ENCODE measurements at regions not wholly inside any gene's neighbourhood (a gene's known extent, or its start where the extent isn't known, plus 50 kb on each side); places are given as distances from the start of the nearest gene placed in this dataset.
"Not testable (repeated sequence)": the region's sequence is repeated elsewhere in the genome, so short reads cannot be mapped to it uniquely, and the experiment has no call there.

DNA sequence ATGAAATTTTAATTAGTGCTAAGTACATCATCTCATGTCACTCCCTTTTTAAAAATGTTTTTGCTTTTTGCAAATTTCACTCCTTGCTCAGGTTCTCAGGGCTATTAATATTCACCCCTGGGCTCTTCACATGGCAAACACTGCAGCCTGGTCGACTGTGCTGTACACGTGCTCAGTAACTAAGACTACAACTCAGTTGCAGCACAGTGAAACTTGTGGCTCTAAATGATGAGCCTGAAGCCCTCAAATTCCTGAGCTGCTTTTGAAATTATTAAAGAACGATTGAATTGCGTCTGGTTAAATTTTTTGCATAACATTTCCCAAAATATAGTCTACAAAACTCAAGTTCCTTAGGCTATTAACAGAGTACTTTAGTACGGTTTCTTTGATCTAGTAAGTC is 159.3 kb upstream of the C2CD4B start:
- no peak for DNase-seq (ENCODE audit: low read depth)

DNA sequence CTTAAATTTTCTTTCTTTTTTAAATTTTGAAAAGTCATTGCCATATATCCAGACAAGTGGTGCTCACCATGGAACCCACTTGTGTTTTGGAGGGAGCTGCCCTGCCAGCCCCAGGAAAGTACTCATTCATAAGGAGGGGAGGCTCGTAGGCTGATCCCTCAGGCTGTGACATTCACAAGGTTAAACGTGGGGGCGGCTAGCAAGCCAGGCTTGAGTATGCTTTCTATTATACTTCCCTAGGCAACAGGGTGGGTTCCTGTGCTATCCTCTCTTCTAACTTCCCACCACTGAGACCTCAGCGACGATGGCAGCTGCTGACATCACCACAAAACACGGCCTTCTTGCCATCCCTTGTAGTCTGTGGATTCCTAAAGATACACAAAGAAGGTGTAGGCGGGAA is 160.5 kb upstream of the C2CD4B start:
- DNase-seq (ENCODE audit: low read depth), result no peak

DNA sequence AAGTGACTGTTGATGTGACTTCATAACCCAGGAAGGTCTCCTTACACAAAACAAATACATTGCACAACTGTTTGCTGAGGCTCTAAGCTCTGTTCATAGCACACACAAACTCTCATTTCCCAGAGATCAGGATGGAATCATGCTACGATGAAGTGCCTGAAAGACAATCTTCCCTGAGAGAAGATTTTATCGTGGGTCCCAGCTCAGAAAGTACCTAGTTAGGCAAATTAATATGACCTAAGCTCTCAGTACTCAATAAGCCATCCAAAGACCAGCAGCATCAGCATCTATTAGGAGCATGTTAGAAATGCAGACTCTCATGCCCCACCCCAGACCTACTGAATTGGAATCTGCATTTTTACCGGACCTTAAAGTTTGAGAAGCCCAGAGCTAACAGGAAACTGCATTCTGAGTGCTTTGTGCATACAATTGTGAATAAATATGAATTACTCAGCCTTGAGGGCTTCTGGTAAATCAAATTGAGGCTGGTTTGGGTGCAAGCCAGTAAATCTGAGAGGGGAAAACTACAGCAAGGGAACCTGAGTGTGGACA is 161.5 kb upstream of the C2CD4B start:
- DNase-seq (ENCODE audit: low read depth), result no peak

GRCh38 chr15:62327406-62327805 is 162.3 kb upstream of the C2CD4B start:
- no peak for DNase-seq (ENCODE audit: low read depth)

DNA sequence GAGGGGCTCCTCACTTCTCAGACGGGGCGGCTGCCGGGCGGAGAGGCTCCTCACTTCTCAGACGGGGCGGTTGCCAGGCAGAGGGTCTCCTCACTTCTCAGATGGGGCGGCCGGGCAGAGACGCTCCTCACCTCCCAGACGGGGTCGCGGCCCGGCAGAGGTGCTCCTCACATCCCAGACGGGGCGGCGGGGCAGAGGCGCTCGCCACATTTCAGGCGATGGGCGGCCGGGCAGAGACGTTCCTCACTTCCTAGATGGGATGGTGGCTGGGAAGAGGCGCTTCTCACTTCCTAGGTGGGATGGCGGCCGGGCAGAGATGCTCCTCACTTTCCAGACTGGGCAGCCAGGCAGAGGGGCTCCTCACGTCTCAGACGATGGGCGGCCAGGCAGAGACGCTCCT is 167.4 kb upstream of the C2CD4B start:
- DNase-seq (ENCODE audit: low read depth), result not testable (repeated sequence)

GRCh38 chr15:62334536-62334935 is 169.5 kb upstream of the C2CD4B start:
- no peak for DNase-seq (ENCODE audit: low read depth)

DNA sequence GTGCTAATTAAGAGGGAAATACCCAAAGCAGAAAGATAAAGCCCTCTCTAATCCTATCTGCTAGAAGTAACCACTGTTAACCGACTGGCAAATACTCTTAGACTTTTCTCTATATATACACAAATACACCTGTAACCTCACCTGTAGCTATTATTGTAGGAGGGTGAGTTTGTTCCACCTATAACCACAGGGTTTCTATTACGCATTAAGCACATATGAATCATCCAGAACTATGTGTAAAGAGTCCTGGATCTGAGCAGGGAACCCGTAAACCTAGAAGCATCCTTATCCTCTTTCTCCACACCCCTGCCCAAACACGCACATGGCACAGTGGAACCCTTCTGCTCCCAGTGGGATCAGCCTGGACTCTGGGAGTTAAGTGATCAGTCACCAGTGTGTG is 172.8 kb upstream of the C2CD4B start:
- DNase-seq (ENCODE audit: low read depth), result no peak

GRCh38 chr15:62338497-62338896 is 173.4 kb upstream of the C2CD4B start:
- DNase-seq (ENCODE audit: low read depth), result no peak

- DNase-seq (ENCODE audit: low read depth), result no peak
Measured at GRCh38 chr15:62342959-62343358, 177.9 kb upstream of the C2CD4B start.

DNA sequence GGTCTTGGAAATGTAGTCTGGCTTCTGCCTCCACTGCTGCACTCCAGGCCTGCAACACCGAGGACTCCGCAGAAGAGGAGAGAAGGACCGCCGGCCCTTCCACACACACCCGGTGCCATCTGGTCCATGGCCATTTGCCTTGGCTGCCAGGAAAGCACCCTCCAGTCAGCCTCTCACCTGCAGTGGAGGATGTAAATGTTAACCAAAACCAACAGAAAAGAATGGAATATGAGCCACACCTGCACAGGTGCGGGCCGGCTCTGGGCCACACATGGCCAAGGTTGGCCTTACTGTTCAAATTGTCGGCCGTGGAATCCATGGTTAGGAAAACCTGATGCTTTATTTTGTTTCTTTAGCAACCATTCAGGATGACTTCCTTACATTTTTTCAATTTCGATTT is 178.3 kb upstream of the C2CD4B start:
- no peak for DNase-seq (ENCODE audit: low read depth)

DNA sequence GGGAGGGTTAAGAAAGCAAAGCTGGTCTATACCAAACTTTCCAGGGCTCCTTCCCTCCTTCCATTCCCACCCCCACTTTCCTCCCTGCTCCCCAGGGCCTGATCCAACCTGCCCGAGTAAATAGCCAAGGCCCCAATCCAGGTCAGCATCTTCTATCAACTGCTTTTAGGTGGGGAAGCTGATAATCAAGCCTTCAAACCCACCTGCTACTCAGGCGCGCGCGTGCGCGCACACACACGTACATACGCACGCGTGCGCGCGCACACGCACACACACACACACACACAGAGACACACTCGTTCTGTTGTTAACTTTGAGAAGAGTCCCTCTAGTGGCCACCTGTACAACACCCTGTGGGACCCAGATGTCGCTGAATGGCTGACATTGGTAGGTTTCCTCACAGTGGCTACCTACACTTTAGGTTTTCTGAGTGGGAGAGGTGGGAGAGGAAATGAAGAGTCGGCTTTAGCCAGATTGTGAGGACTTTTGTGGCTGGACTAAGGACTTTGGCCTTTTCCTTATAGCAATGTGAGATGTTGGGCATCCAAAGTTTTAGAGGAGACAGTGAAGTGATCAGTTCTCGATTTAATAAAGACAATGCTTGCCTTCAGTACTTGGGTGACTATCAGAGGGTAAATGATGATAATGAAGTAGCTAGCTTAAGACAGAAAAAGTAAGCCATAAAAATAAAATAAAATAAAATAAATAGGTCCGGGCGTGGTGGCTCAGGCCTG is 179.9 kb upstream of the C2CD4B start:
- peak; percentile 23 for DNase-seq (ENCODE audit: low read depth)

DNA sequence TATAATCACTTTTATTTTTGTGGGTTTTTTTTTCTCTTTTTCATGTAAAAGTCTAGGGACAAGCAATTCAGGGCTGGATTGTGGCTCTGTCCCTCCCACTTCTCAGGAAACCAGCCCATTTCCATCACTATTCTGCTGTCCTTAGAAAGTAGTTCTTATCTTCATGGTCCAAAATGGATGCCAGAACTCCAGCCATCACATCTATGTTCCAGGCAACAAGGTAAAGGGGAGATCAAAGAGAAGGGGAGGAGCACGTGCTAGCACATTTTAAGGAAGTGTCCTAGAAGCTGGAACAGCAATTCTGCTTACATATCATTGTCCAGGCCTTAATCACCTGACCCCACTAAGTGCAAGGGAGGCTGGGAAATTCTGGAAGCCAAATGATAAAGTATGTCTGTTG is 181.1 kb upstream of the C2CD4B start:
- no peak for DNase-seq (ENCODE audit: low read depth)

GRCh38 chr15:62348118-62348517 is 183.0 kb upstream of the C2CD4B start:
- DNase-seq (ENCODE audit: low read depth), result no peak

DNA sequence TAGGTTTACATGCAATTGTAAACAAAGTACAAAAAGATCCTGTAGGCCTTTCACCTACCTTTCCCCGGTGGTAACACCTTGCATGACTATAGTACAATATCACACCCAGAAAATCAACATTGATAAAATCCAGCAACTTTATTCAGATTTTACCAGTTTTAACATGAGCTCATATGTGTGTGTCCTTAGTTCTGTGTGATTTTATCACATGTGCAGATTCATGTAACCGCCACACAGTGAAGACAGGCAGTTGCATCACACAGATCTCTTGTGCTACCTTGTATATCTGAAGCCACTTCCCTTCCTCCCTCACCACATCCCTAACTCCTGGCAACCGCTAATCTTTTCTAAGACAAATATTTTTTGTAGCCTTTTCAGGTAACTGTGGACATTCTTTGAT is 183.5 kb upstream of the C2CD4B start:
- no peak for DNase-seq (ENCODE audit: low read depth)

DNA sequence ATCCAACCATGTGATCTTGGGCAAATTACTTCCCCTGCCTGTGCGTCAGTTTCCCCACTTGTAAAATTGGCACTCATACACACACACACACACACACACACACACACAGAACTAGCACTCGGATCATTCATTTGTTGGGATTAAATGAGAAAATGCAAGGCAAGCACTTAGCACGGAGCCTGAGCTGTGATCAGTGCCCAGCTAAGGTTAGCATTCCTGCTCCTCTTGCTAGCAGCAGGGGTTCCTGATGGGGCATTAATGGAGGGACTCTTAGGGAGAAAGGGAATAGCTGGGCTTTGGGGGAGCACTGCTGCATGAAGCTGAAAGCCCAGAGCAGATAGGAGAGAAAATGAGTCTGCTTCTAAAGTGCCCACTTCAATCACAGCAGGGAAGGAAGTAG is 187.7 kb upstream of the C2CD4B start:
- DNase-seq (ENCODE audit: low read depth), result no peak

GRCh38 chr15:62357431-62357830 is 192.3 kb upstream of the C2CD4B start:
- no peak for DNase-seq (ENCODE audit: low read depth)

DNA sequence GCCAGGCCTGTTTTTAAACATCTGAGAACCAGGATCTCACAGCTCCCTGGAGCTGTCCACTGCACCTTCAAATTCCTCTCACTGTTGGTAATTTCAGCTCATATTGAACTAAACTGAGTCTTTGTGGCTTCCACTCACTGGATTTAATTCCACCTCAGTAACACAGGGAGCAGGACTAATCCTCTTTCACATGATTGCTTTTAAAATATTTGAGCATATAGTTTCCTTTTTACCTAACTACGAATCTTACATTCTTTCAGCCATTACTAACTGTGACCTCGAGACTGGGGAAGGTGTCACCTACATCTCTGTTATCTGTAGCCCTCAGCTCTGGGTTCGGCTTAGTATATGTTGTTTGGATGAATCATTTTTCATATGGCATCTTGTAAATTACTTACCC is 194.3 kb upstream of the C2CD4B start:
- DNase-seq (ENCODE audit: low read depth), result no peak

- DNase-seq (ENCODE audit: low read depth), result no peak
Measured at GRCh38 chr15:62360332-62361097, 195.4 kb upstream of the C2CD4B start.

GRCh38 chr15:62362144-62362543 is 197.1 kb upstream of the C2CD4B start:
- no peak for DNase-seq (ENCODE audit: low read depth)

DNA sequence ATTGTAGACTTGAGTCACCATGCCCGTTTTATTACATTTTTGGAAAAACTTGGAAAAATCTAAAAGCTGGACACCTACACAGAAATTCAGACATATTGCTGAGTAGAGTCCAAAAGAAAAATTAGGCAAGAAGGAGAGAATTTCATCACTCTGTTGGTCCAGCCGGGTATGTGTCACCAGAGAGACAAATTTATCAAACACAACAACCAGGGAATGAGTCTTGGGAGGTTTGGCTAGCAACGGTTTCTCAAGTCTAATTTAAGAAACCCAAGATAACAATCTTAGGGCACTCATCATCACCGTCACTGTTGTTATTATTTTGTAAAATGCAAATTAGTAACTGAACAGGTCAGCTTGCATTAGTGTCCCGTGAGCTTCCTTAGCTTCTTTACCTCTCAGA is 197.5 kb upstream of the C2CD4B start:
- DNase-seq (ENCODE audit: low read depth), result no peak

GRCh38 chr15:62363913-62364312 is 198.8 kb upstream of the C2CD4B start:
- DNase-seq (ENCODE audit: low read depth), result no peak

- no peak for DNase-seq (ENCODE audit: low read depth)
Measured at GRCh38 chr15:62365795-62366442, 200.8 kb upstream of the C2CD4B start.

DNA sequence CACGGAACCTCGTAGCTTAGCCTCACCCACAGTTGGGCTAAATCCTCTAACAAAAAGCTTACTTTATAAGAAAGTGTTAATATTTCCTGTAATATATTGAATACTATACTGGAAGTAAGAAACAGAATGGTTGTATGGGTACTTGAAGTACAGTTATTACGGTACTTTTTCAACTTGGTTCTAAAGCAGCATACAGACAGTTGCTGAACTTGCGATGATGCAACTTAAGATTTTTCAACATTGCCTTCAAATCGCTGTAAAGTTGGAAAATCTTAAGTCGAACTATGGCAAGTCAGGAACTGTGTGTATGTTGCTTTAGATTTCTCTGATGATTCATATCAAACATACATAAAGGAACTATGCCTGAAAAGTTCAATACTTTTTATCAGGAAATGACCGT is 204.4 kb upstream of the C2CD4B start:
- DNase-seq (ENCODE audit: low read depth), result no peak

Measured in activated T-helper 9 cell treated with anti-CD3 and anti-CD28 coated beads, Interleukin-2, amount 50 U/mL, for 16 hours (primary cell).